Esophagus muscularis mucosa (tissue), 4 donors: ENCODE measurements at regions not wholly inside any gene's neighbourhood (a gene's known extent, or its start where the extent isn't known, plus 50 kb on each side); places are given as distances from the start of the nearest gene placed in this dataset.

Experiments
- EP300 ChIP-seq: sonication (generic); formaldehyde crosslinking; IDR thresholded peaks from one replicate; pipeline ENCODE4 v1.6.1; 2017; ENCODE audit warnings: antibody characterized with exemption
- POLR2A ChIP-seq: fragments of 450-650 bp; IDR thresholded peaks from one replicate; pipeline ENCODE4 v1.6.1; 2017; ENCODE audit warnings: antibody characterized with exemption, moderate library complexity, mild to moderate bottlenecking, low read depth
- POLR2AphosphoS5 ChIP-seq, 2 donors: sonication (generic); formaldehyde crosslinking; IDR thresholded peaks; one replicate each; pipeline ENCODE4 v1.6.1; 2017; ENCODE audit warnings: antibody characterized with exemption in 2 of 2
- TF ChIP-seq, protein P1 (sequence below), 3 experiments: fragments of 200-600 bp in 2 of 3; fragments of 450-650 bp in 1 of 3; sonication (generic) in 2 of 3; IDR thresholded peaks; one replicate each; pipeline ENCODE4 v1.5.1; 2017 to 2019; ENCODE audit warnings: antibody characterized with exemption in 3 of 3, mild to moderate bottlenecking in 2 of 3, moderate library complexity in 1 of 3

DNA sequence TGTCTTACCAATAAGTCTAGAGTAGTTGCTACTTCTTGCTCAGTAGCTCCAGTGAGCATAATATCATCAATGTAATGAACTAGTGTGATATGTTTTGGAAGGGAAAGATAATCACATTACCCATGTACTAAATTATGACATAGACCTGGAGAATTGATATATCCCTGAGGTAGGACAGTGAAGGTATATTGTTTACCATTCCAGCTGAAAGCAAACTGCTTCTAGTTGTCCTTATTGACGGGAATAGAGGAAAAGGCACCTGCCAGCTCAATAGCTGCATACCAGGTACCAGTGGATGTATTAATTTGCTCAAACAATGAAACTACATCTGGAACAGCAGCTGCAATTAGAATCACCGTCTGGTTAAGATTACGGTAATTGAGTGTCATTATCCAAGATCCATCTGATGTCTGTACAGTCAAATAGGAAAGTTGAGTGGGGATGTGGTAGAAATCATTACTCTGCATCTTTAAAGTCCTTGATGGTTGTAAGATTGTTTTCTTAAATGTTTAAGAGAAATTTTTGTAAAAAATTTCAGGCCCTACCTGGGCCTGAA is 100.0 kb upstream of the ARHGAP5 start:
- TF ChIP-seq, protein P1, sequence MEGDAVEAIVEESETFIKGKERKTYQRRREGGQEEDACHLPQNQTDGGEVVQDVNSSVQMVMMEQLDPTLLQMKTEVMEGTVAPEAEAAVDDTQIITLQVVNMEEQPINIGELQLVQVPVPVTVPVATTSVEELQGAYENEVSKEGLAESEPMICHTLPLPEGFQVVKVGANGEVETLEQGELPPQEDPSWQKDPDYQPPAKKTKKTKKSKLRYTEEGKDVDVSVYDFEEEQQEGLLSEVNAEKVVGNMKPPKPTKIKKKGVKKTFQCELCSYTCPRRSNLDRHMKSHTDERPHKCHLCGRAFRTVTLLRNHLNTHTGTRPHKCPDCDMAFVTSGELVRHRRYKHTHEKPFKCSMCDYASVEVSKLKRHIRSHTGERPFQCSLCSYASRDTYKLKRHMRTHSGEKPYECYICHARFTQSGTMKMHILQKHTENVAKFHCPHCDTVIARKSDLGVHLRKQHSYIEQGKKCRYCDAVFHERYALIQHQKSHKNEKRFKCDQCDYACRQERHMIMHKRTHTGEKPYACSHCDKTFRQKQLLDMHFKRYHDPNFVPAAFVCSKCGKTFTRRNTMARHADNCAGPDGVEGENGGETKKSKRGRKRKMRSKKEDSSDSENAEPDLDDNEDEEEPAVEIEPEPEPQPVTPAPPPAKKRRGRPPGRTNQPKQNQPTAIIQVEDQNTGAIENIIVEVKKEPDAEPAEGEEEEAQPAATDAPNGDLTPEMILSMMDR (IDR thresholded peaks at IDR 0.05): no peak
- TF ChIP-seq EP300: no peak
- no peak for TF ChIP-seq POLR2A
- no peak for TF ChIP-seq POLR2AphosphoS5 (IDR thresholded peaks at IDR 0.05)
